Mucosa of rectum (tissue), 2 donors: ENCODE measurements at regions not wholly inside any gene's neighbourhood (a gene's known extent, or its start where the extent isn't known, plus 50 kb on each side); places are given as distances from the start of the nearest gene placed in this dataset.

ENCODE experiments used
- H3K27ac ChIP-seq, 2 donors: one replicate each; pipeline ENCODE4 v1.7.0; 2013; ENCODE audit warnings: inconsistent platforms in 2 of 2, low read depth in 2 of 2, low read length in 2 of 2
- H3K27me3 ChIP-seq, 2 donors: one replicate each; pipeline ENCODE4 v1.7.0; 2013; ENCODE audit warnings: low read length in 2 of 2; ENCODE audit not compliant: control insufficient read depth in 2 of 2, insufficient read depth in 2 of 2
- H3K36me3 ChIP-seq, 2 donors: one replicate each; pipeline ENCODE4 v1.7.0; 2013; ENCODE audit warnings: low read length in 2 of 2; ENCODE audit not compliant: control insufficient read depth in 2 of 2, insufficient read depth in 2 of 2
- H3K4me1 ChIP-seq, 2 donors: one replicate each; pipeline ENCODE4 v1.7.0; 2013; ENCODE audit warnings: low read length in 2 of 2, mild to moderate bottlenecking in 1 of 2; ENCODE audit not compliant: control insufficient read depth in 2 of 2, insufficient read depth in 2 of 2
- H3K4me3 ChIP-seq, 2 donors: one replicate each; pipeline ENCODE4 v1.7.0; 2013; ENCODE audit warnings: low read length in 2 of 2
- H3K9ac ChIP-seq, 2 donors: one replicate each; pipeline ENCODE4 v1.7.0; 2013; ENCODE audit warnings: low read length in 2 of 2, low read depth in 1 of 2, mild to moderate bottlenecking in 1 of 2
- H3K9me3 ChIP-seq, 2 donors: one replicate each; pipeline ENCODE4 v1.7.0; 2013; ENCODE audit warnings: low read length in 2 of 2; ENCODE audit not compliant: control insufficient read depth in 2 of 2
- donor health status: healthy.
- donor health status: Normal muscosa, but diverticular disease.

DNA sequence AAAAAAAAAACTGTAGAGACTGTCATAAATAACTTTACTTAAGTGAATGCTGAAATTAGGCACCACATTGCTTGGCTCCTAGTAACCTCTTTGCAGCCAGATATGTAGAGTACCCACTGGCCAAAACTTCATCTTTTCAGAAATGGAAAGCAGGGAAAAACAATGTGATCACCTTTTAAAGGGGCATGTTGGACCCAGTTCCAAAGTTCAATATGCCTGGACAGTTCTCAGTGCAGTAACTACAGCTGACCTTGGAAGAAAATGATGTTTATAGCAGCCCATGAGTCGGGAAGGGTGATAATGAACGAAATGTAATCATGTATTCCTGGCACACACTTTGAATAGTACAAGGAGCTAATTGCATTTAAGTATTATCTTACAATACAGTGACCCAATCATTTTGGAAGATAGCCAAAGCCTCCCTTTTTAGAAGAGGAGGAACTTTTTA, 93.6 kb upstream of the TAB2 start:
- H3K4me3 ChIP-seq = no peak overlapping the region

GRCh38 chr6:149224399-149224798, 93.1 kb upstream of the TAB2 start:
- Histone ChIP-seq H3K4me1 (peaks cover 0 to 8% of the 10 kb centered on the region in 2 donors), H3K9ac (no peak overlapping the region), H3K4me3 (no peak overlapping the region), H3K27me3 (no peaks in the 10 kb centered on the region), H3K36me3 (no peaks in the 10 kb centered on the region), H3K9me3 (no peaks in the 10 kb centered on the region), H3K27ac (no peak overlapping the region)

More for the DNA sequence above, 93.6 kb upstream of the TAB2 start:
- H3K9ac ChIP-seq = no peak overlapping the region
- no peaks in the 10 kb centered on the region for H3K36me3 ChIP-seq
- H3K4me1 ChIP-seq = peaks cover 0 to 8% of the 10 kb centered on the region in 2 donors
- H3K9me3 ChIP-seq = no peaks in the 10 kb centered on the region
- H3K27me3 ChIP-seq = no peaks in the 10 kb centered on the region
- no peak overlapping the region for H3K27ac ChIP-seq

DNA sequence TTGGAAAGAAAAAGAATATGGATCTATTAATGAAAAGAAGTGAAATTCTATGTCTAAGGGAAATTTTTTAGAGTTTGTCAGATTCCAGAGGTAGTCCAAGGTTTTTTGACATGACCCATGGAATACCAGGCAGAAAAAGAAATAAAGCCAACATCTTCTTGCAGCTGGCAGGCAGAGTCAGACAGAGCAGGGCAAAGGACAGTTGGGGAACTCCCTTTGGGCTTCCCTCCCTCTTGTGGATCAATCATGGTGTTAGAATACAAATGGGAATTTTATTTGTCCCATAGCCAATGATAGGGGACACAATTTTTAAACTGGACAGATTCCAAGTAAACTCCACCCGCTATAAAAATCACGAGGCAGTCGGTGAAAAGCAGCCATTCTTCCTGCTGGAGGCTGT, 92.1 kb upstream of the TAB2 start:
- H3K4me3 ChIP-seq = no peak overlapping the region
- H3K4me1 ChIP-seq = peaks cover 0 to 8% of the 10 kb centered on the region in 2 donors
- H3K9ac ChIP-seq = no peak overlapping the region
- H3K36me3 ChIP-seq = no peaks in the 10 kb centered on the region
- H3K9me3 ChIP-seq = no peaks in the 10 kb centered on the region
- no peak overlapping the region for H3K27ac ChIP-seq
- no peaks in the 10 kb centered on the region for H3K27me3 ChIP-seq

DNA sequence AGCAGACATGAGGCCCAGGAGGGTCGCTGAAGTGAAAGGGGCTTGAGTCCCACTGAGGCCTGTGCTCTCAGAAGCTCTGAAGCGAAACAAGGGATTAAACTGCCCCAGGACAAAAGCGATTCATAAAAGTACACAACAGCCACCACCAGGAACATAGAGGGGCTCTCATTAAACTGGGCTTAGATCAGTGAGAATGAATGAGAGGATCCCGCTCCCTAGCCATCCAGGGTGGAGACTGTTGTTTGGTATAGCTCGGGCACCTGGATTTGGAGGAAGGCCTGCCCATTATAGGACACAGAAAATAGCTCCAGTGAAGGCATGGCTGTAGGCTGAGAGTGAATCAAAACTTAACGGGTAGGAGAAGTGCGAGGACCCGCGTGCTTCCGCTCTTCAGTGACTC, 91.6 kb upstream of the TAB2 start:
- no peak overlapping the region for H3K9ac ChIP-seq
- no peak overlapping the region for H3K27ac ChIP-seq
- H3K36me3 ChIP-seq = no peaks in the 10 kb centered on the region
- H3K4me1 ChIP-seq = peaks cover 0 to 8% of the 10 kb centered on the region in 2 donors
- H3K9me3 ChIP-seq = no peaks in the 10 kb centered on the region
- H3K27me3 ChIP-seq = no peaks in the 10 kb centered on the region
- H3K4me3 ChIP-seq = no peak overlapping the region

GRCh38 chr6:149227796-149228195, 89.7 kb upstream of the TAB2 start:
- Histone ChIP-seq H3K4me1 (peaks cover 0 to 8% of the 10 kb centered on the region in 2 donors), H3K9ac (no peak overlapping the region), H3K36me3 (no peaks in the 10 kb centered on the region), H3K4me3 (no peak overlapping the region), H3K9me3 (no peaks in the 10 kb centered on the region), H3K27ac (no peak overlapping the region), H3K27me3 (no peaks in the 10 kb centered on the region)

DNA sequence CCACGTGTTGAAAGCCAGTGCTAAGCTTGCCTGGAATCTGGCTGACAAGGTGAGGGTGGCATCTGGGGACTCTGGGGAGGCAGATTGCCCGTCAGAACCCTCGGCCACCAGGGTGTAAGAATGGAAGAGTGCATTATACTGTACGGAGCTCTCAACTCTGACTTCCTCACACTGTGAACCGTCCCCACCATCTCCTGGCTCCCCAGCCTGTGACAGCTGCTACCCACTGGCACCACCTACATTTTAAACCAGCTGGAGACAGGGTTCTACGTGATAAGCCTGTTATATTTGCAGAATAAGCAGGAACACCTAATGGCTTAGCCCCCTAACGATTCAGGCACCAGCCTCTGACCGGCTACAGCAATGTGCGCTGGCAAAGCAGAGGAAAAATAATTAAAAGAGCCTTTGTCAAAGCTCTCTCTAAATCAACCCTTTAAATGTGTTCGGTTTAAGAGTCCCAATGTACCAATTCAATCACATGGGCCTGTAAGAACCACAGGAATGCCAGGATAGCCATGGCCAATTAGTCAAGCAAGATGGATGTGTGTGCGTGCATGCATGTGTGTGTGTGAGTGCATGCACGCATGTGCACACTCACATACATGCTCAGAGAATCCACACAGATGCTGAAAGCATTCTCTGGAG, 89.1 kb upstream of the TAB2 start:
- H3K4me3 ChIP-seq = no peak overlapping the region
- no peaks in the 10 kb centered on the region for H3K9me3 ChIP-seq
- no peaks in the 10 kb centered on the region for H3K27me3 ChIP-seq
- no peak overlapping the region for H3K27ac ChIP-seq
- peaks cover 0 to 8% of the 10 kb centered on the region in 2 donors for H3K4me1 ChIP-seq
- H3K36me3 ChIP-seq = no peaks in the 10 kb centered on the region
- H3K9ac ChIP-seq = no peak overlapping the region

DNA sequence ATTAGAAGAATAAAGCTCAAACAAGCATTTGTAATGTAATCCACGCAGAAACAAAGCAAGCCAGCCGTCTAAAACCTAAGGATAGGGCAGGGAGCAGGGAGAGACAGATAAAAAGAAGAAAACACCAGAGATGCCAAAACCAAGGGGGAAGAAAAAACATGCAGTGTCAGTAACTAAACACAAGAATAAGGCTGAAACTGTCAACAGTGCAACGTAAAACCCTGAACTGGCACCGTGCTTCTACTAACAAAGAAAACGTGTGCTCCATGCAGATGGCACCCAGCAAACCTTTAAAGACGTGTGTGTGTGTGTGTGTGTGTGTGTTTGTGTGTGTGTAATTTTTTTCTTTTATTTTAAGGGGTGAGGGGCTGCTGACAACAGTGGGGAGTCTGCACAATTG, 88.4 kb upstream of the TAB2 start:
- H3K9me3 ChIP-seq = no peaks in the 10 kb centered on the region
- no peak overlapping the region for H3K27ac ChIP-seq
- peaks cover 0 to 8% of the 10 kb centered on the region in 2 donors for H3K4me1 ChIP-seq
- H3K4me3 ChIP-seq = no peak overlapping the region
- no peak overlapping the region for H3K9ac ChIP-seq
- H3K27me3 ChIP-seq = no peaks in the 10 kb centered on the region
- no peaks in the 10 kb centered on the region for H3K36me3 ChIP-seq

GRCh38 chr6:149230712-149231460, 86.6 kb upstream of the TAB2 start:
- Histone ChIP-seq H3K9me3 (no peaks in the 10 kb centered on the region), H3K36me3 (no peaks in the 10 kb centered on the region), H3K27me3 (no peaks in the 10 kb centered on the region), H3K27ac (no peak overlapping the region), H3K4me1 (peaks cover 0 to 3% of the 10 kb centered on the region in 2 donors), H3K9ac (no peak overlapping the region), H3K4me3 (no peak overlapping the region)

GRCh38 chr6:149231778-149232177, 85.7 kb upstream of the TAB2 start:
- peaks cover 0 to 3% of the 10 kb centered on the region in 2 donors for H3K4me1 ChIP-seq
- H3K36me3 ChIP-seq = no peaks in the 10 kb centered on the region
- no peak overlapping the region for H3K27ac ChIP-seq
- no peaks in the 10 kb centered on the region for H3K9me3 ChIP-seq
- H3K4me3 ChIP-seq = no peak overlapping the region
- H3K27me3 ChIP-seq = no peaks in the 10 kb centered on the region
- H3K9ac ChIP-seq = no peak overlapping the region

DNA sequence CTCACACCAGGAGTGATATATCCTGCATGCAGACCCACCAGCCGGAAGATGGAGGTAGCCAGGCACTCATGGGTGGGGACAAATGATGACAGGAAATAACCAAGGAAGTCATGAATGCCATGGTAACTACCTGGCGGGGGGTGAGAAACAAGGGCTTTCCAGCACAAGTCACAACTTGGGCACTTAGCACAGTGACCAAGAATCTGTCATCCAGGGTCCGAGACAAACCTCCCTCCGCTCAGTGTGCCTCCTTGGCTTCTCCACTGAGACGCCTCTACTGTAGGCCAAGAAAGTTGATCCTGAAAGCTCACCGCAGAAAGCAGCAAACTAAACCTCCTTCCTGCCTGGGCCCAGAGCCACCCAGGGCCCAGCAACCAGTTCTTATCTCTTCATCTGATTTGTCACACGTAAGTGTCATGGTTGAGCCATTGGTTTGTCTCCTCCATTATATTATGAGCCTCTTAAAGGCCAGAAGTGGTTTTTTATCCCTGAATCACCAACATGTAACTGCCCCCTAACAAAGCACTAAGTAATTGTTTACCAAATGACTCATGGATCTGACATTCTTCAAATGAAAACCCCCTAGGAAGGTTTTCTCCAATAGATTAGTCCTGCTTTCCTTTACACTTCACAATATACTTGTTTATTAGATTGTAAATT, 84.3 kb upstream of the TAB2 start:
- H3K27me3 ChIP-seq = no peaks in the 10 kb centered on the region
- peaks cover 0 to 3% of the 10 kb centered on the region in 2 donors for H3K4me1 ChIP-seq

More for the DNA sequence above, 84.3 kb upstream of the TAB2 start:
- H3K9me3 ChIP-seq = no peaks in the 10 kb centered on the region
- no peaks in the 10 kb centered on the region for H3K36me3 ChIP-seq
- no peak overlapping the region for H3K4me3 ChIP-seq
- no peak overlapping the region for H3K27ac ChIP-seq
- no peak overlapping the region for H3K9ac ChIP-seq
